HCT116 (cell line): ENCODE measurements at regions not wholly inside any gene's neighbourhood (a gene's known extent, or its start where the extent isn't known, plus 50 kb on each side); places are given as distances from the start of the nearest gene placed in this dataset.

Source experiments
- CTCF ChIP-seq, 3 experiments: fragments of 200-600 bp in 1 of 3; sonication (generic) in 1 of 3; IDR thresholded peaks in 2 of 3; conservative IDR thresholded peaks in 1 of 3; 2 replicates each; pipeline ENCODE4 v1.5.1; 2012 to 2017; ENCODE audit warnings: low read depth in 2 of 3, low read length in 2 of 3, antibody characterized with exemption in 1 of 3, borderline replicate concordance in 1 of 3, control low read depth in 1 of 3, mild to moderate bottlenecking in 1 of 3, mixed read lengths in 1 of 3, mixed run types in 1 of 3, moderate library complexity in 1 of 3; ENCODE audit not compliant: insufficient read depth in 1 of 3
- ELF1 ChIP-seq: IDR thresholded peaks from 2 replicates; pipeline ENCODE4 v1.6.1; 2012; ENCODE audit warnings: low read depth, borderline replicate concordance
- EZH2 ChIP-seq: fragments of 200-600 bp; sonication (generic); IDR thresholded peaks from 2 replicates; pipeline ENCODE4 v1.6.1; 2017; ENCODE audit warnings: antibody characterized with exemption, mixed run types
- EZH2phosphoT487 ChIP-seq: fragments of 200-600 bp; IDR thresholded peaks from 2 replicates; pipeline ENCODE4 v1.6.1; 2018; ENCODE audit warnings: antibody characterized with exemption, borderline replicate concordance
- MAX ChIP-seq: IDR thresholded peaks from 2 replicates; pipeline ENCODE4 v1.6.1; 2012
- SIN3A ChIP-seq: IDR thresholded peaks from 2 replicates; pipeline ENCODE4 v1.6.1; 2012; ENCODE audit warnings: low read depth

DNA sequence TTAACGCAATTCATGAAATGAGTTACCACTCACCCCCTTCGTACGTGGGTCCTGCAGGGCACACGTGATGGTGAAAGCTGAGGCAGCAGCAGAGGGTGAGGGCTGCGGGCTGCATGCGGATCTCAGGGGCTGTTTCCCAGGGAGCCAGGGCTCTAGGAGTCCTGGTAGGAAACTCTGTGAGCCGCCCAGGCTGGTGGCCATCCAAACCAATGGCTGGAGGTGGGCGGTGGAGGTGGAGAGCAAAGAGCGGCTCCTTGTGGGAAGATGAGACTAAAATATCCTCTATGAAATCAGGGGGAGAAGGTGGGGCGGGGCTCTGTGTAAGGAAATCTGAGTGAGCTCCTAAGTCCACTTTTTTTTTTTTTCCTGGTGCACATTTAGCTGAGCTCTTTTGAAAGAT, 120.1 kb upstream of the SLC1A4 start:
- TF ChIP-seq CTCF (IDR thresholded peaks at IDR 0.05 in 2 of 3, conservative IDR thresholded peaks at IDR 0.05 in 1 of 3; ENCODE audit: borderline replicate concordance in 1 of 3, insufficient read depth in 1 of 3, low read depth in 2 of 3, low read length in 2 of 3) = no peak
- TF ChIP-seq SIN3A = no peak
- TF ChIP-seq EZH2phosphoT487 = no peak
- no peak for TF ChIP-seq EZH2
- TF ChIP-seq MAX = no peak
- no peak for TF ChIP-seq ELF1
